ENCODE measurements at regions not wholly inside any gene's neighbourhood (a gene's known extent, or its start where the extent isn't known, plus 50 kb on each side); places are given as distances from the start of the nearest gene placed in this dataset. TPM values are rescaled to one million over a fixed set of nuclear protein-coding genes. Genes with fewer than 3 reads are reported as not detected.

GRCh38 chr3:18489939-18490338 lies 64.8 kb upstream of the SATB1 start:
- H3K27ac ChIP-seq (ENCODE audit: low read depth, low read length) = no peak overlapping the region
- no peaks in the 10 kb centered on the region for H4K20me1 ChIP-seq (ENCODE audit: insufficient read depth, low read length)
- no peaks in the 10 kb centered on the region for H3K79me2 ChIP-seq (ENCODE audit: insufficient read depth, low read length)
- H3K4me2 ChIP-seq (ENCODE audit: insufficient read depth, low read length) = no peak overlapping the region
- no peaks in the 10 kb centered on the region for H3K27me3 ChIP-seq (ENCODE audit: insufficient read depth, low read length)
- no peaks in the 10 kb centered on the region for H3K36me3 ChIP-seq (ENCODE audit: insufficient read depth, low read length)
- DNase-seq (ENCODE audit: insufficient read length, low spot score, missing footprints) = no peak
- H3K4me3 ChIP-seq (ENCODE audit: insufficient read depth, low read length) = no peak overlapping the region
- H2AFZ ChIP-seq (ENCODE audit: low read length) = no peak overlapping the region
- H3K4me1 ChIP-seq (ENCODE audit: insufficient read depth, low read length) = no peaks in the 10 kb centered on the region
- no peak for TF ChIP-seq CTCF (IDR thresholded peaks at IDR 0.05; ENCODE audit: extremely low read depth, low read depth, low read length)
- no peaks in the 10 kb centered on the region for H3K9me3 ChIP-seq (ENCODE audit: low read depth, low read length)

GRCh38 chr3:18483226-18483625 lies 58.1 kb upstream of the SATB1 start:
- Histone ChIP-seq H3K79me2 (ENCODE audit: insufficient read depth, low read length) (no peaks in the 10 kb centered on the region), H3K36me3 (ENCODE audit: insufficient read depth, low read length) (no peaks in the 10 kb centered on the region), H3K27me3 (ENCODE audit: insufficient read depth, low read length) (no peaks in the 10 kb centered on the region), H3K4me1 (ENCODE audit: insufficient read depth, low read length) (no peaks in the 10 kb centered on the region), H4K20me1 (ENCODE audit: insufficient read depth, low read length) (no peaks in the 10 kb centered on the region), H2AFZ (ENCODE audit: low read length) (no peak overlapping the region), H3K27ac (ENCODE audit: low read depth, low read length) (no peak overlapping the region), H3K4me2 (ENCODE audit: insufficient read depth, low read length) (no peak overlapping the region), H3K4me3 (ENCODE audit: insufficient read depth, low read length) (no peak overlapping the region), H3K9me3 (ENCODE audit: low read depth, low read length) (no peaks in the 10 kb centered on the region)
- no peak for DNase-seq (ENCODE audit: insufficient read length, low spot score, missing footprints)
- TF ChIP-seq CTCF (IDR thresholded peaks at IDR 0.05; ENCODE audit: extremely low read depth, low read depth, low read length) = no peak

GRCh38 chr3:18481946-18482548 lies 56.9 kb upstream of the SATB1 start:
- H3K9me3 ChIP-seq (ENCODE audit: low read depth, low read length) = no peaks in the 10 kb centered on the region
- no peaks in the 10 kb centered on the region for H4K20me1 ChIP-seq (ENCODE audit: insufficient read depth, low read length)
- H2AFZ ChIP-seq (ENCODE audit: low read length) = no peak overlapping the region
- H3K4me1 ChIP-seq (ENCODE audit: insufficient read depth, low read length) = no peaks in the 10 kb centered on the region
- H3K79me2 ChIP-seq (ENCODE audit: insufficient read depth, low read length) = no peaks in the 10 kb centered on the region
- no peaks in the 10 kb centered on the region for H3K36me3 ChIP-seq (ENCODE audit: insufficient read depth, low read length)
- no peak for DNase-seq (ENCODE audit: insufficient read length, low spot score, missing footprints)
- H3K27me3 ChIP-seq (ENCODE audit: insufficient read depth, low read length) = no peaks in the 10 kb centered on the region
- H3K4me3 ChIP-seq (ENCODE audit: insufficient read depth, low read length) = no peak overlapping the region
- no peak for TF ChIP-seq CTCF (IDR thresholded peaks at IDR 0.05; ENCODE audit: extremely low read depth, low read depth, low read length)
- H3K4me2 ChIP-seq (ENCODE audit: insufficient read depth, low read length) = no peak overlapping the region
- H3K27ac ChIP-seq (ENCODE audit: low read depth, low read length) = no peak overlapping the region

- no peaks in the 10 kb centered on the region for H3K4me1 ChIP-seq (ENCODE audit: insufficient read depth, low read length)
- no peak for TF ChIP-seq CTCF (IDR thresholded peaks at IDR 0.05; ENCODE audit: extremely low read depth, low read depth, low read length)
- no peak overlapping the region for H3K27ac ChIP-seq (ENCODE audit: low read depth, low read length)
- no peaks in the 10 kb centered on the region for H3K9me3 ChIP-seq (ENCODE audit: low read depth, low read length)
- no peak overlapping the region for H2AFZ ChIP-seq (ENCODE audit: low read length)
- no peaks in the 10 kb centered on the region for H3K27me3 ChIP-seq (ENCODE audit: insufficient read depth, low read length)
- H3K36me3 ChIP-seq (ENCODE audit: insufficient read depth, low read length) = no peaks in the 10 kb centered on the region
- H3K4me3 ChIP-seq (ENCODE audit: insufficient read depth, low read length) = no peak overlapping the region
- H4K20me1 ChIP-seq (ENCODE audit: insufficient read depth, low read length) = no peaks in the 10 kb centered on the region
- DNase-seq (ENCODE audit: insufficient read length, low spot score, missing footprints) = no peak
- H3K4me2 ChIP-seq (ENCODE audit: insufficient read depth, low read length) = no peak overlapping the region
- H3K79me2 ChIP-seq (ENCODE audit: insufficient read depth, low read length) = no peaks in the 10 kb centered on the region
These were observed 52.5 kb upstream of the SATB1 start for GRCh38 chr3:18477620-18478019.

Small RNAs in the stretch of these regions (small RNA-seq; reads per million reads assigned to genes)
- not detected for gene RNU6-138P

Measured in osteoblast (primary cell).